GM21786 (cell line): ENCODE measurements at regions not wholly inside any gene's neighbourhood (a gene's known extent, or its start where the extent isn't known, plus 50 kb on each side); places are given as distances from the start of the nearest gene placed in this dataset.
"Not testable (repeated sequence)": the region's sequence is repeated elsewhere in the genome, so short reads cannot be mapped to it uniquely, and the experiment has no call there.

Source experiments
- ATAC-seq: cut with Tn5 transposase; IDR thresholded peaks from one replicate; pipeline ENCODE4 v1.9.1; 2021; ENCODE audit not compliant: unreplicated experiment

- not testable (repeated sequence) for ATAC-seq
Measured at GRCh38 chr3:159261333-159261732, 459.5 kb downstream of the MFSD1 start.

- ATAC-seq, result no peak
Measured at GRCh38 chr3:159263750-159264553, 462.1 kb downstream of the MFSD1 start.

GRCh38 chr3:159265705-159266104, 463.9 kb downstream of the MFSD1 start:
- ATAC-seq, result no peak

GRCh38 chr3:159266779-159267178, 464.9 kb downstream of the MFSD1 start:
- peak; percentile 63 for ATAC-seq

GRCh38 chr3:159271799-159272512, 470.1 kb downstream of the MFSD1 start:
- ATAC-seq, result no peak

- no peak for ATAC-seq
Measured at GRCh38 chr3:159273070-159273469, 471.2 kb downstream of the MFSD1 start.

- ATAC-seq, result no peak
Measured at GRCh38 chr3:159273608-159274007, 471.8 kb downstream of the MFSD1 start.

- ATAC-seq, result no peak
Measured at GRCh38 chr3:159275741-159276140, 473.9 kb downstream of the MFSD1 start.

- ATAC-seq, result no peak
Measured at GRCh38 chr3:159277814-159278213, 476.0 kb downstream of the MFSD1 start.

GRCh38 chr3:159280386-159281191, 478.7 kb downstream of the MFSD1 start:
- ATAC-seq, result no peak

- no peak for ATAC-seq
Measured at GRCh38 chr3:159293493-159293892, 491.6 kb downstream of the MFSD1 start.

- ATAC-seq, result no peak
Measured at GRCh38 chr3:159301961-159302360, 500.1 kb downstream of the MFSD1 start.

GRCh38 chr3:159305017-159305416, 503.2 kb downstream of the MFSD1 start:
- no peak for ATAC-seq

GRCh38 chr3:159316706-159317105, 514.9 kb downstream of the MFSD1 start:
- not testable (repeated sequence) for ATAC-seq

GRCh38 chr3:159319156-159319555, 517.3 kb downstream of the MFSD1 start:
- ATAC-seq, result no peak

GRCh38 chr3:159322322-159322939, 520.6 kb downstream of the MFSD1 start:
- ATAC-seq, result peak; percentile 71

GRCh38 chr3:159323848-159324247, 522.0 kb downstream of the MFSD1 start:
- ATAC-seq, result no peak

- no peak for ATAC-seq
Measured at GRCh38 chr3:159326998-159327397, 525.1 kb downstream of the MFSD1 start.

- ATAC-seq, result no peak
Measured at GRCh38 chr3:159332535-159333099, 530.8 kb downstream of the MFSD1 start.

- no peak for ATAC-seq
Measured at GRCh38 chr3:159339131-159339530, 537.3 kb downstream of the MFSD1 start.
